AG04449 (cell line): ENCODE measurements at regions not wholly inside any gene's neighbourhood (a gene's known extent, or its start where the extent isn't known, plus 50 kb on each side); places are given as distances from the start of the nearest gene placed in this dataset.

Experiments used
- CTCF ChIA-PET: fragments of 350-600 bp; formaldehyde crosslinking; extraction: SDS; loops from one replicate; lab custom pipeline; 2021; ENCODE audit warnings: antibody characterized with exemption; lab: Yijun Ruan, JAX
- POLR2A ChIA-PET: fragments of 400-600, 350-600 bp; formaldehyde crosslinking; extraction: SDS; loops from one replicate; lab custom pipeline; 2020; ENCODE audit warnings: antibody characterized with exemption, inconsistent platforms; lab: Yijun Ruan, JAX
- DNase-seq: peaks from one replicate; pipeline ENCODE4 v3.0.0-alpha.2; 2010; ENCODE audit warnings: low read depth, low spot score
- H3K4me3 ChIP-seq: 2 replicates; pipeline ENCODE4 v1.5.1; 2011; ENCODE audit warnings: low read depth, mild to moderate bottlenecking, control low read depth, low read length
- CTCF ChIP-seq: IDR thresholded peaks from one replicate; pipeline ENCODE4 v1.5.1; 2011; ENCODE audit warnings: mild to moderate bottlenecking, moderate library complexity, low read length, control low read depth, inconsistent platforms; ENCODE audit not compliant: insufficient read depth; ENCODE audit errors: missing control alignments

DNA sequence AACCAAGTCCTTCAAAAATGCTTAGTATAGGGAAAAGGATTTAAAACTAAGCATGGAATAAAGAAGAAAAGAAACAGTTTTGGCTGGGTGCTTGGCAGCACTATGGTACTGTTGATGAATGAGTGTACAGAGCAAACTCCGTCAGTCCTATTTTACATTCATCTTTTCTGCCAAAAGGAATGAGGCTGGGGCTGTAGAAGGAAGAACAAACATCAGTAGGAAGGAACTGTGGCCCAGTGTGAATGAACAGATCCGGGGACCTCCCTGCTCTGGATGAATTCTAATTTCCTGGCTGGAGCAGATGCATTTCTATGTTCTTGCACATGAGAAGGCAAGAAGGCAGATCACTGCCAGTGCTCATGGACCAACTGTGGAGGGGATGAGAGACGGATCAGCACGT is 474.0 kb upstream of the MEIS1 start:
- CTCF ChIA-PET: interaction anchor here (0.6 kb wide), 1 partner anchor 13 kb away, joined by 3 read pairs; no protein-coding TSS in a partner anchor
- TF ChIP-seq CTCF: no peak
- no peak overlapping the region for H3K4me3 ChIP-seq
- DNase-seq: no peak
- POLR2A ChIA-PET: no interaction called here

DNA sequence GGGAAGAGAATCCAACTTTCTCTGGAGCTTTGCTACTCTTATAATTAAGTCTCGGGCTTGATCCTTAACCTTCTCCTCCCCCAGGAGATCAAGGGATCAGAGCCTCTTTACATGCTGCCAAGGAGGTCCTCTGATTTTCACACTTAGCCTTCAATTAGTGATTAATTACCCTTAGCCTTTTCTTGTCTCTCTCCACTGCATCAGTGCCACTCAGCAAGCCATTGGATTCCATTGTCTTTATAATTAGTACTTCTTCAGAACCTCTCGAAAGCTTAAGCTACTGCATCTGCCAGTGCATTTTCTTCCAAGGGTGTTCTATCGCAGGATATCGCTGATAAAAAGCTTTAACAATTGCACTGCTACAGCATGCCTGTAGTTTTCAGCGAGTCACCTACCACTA is 477.0 kb upstream of the MEIS1 start:
- CTCF ChIA-PET: no interaction called here
- POLR2A ChIA-PET: no interaction called here
- no peak for DNase-seq
- no peak overlapping the region for H3K4me3 ChIP-seq
- no peak for TF ChIP-seq CTCF

GRCh38 chr2:65957454-65957853 is 477.5 kb upstream of the MEIS1 start:
- POLR2A ChIA-PET: no interaction called here
- CTCF ChIA-PET: no interaction called here
- no peak overlapping the region for H3K4me3 ChIP-seq
- TF ChIP-seq CTCF: no peak
- DNase-seq: no peak

- DNase-seq: no peak
- POLR2A ChIA-PET: no interaction called here
- CTCF ChIA-PET: no interaction called here
Measured at GRCh38 chr2:65955259-65955658, 479.7 kb upstream of the MEIS1 start.

DNA sequence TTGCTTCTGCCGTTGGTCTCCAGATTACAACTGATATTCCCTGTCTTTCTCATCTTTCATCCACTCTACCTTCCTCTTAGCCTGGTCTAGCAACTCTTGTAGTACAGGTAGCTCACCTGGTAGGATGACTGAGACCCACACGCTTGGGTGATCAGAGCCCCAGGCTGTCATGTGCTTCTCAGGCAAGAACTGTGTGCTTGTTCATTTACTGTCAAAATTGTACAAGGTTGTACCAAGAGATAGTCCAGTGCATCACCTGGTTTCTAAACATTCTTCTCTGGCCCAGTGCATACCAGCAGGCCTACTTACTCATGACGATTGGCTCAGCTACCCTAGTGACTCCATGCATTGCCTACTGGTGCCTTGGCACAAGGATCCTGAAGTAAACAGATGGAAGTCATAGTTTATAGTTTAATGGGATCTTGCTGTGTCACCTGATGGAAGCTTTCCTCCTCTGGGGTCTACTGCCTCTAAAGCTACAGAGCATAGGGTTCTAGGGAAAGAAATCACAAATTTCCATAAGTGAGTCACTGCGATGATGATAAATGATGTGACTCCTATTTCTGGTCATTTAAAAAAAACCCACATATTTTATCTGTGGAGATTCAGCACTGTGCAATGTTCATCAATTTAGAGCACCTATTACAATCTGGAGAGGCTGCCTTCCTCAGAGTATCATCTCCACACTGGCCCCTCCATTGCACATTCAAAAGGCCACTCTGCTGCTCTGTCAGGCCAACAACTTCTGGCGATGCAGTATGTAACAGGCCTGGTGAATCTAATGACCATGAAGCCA is 481.8 kb upstream of the MEIS1 start:
- POLR2A ChIA-PET: no interaction called here
- CTCF ChIA-PET: no interaction called here
- no peak for DNase-seq
- H3K4me3 ChIP-seq: no peak overlapping the region
- TF ChIP-seq CTCF: no peak

More at GRCh38 chr2:65955259-65955658, 479.7 kb upstream of the MEIS1 start:
- H3K4me3 ChIP-seq: no peak overlapping the region
- TF ChIP-seq CTCF: no peak

- no peak for TF ChIP-seq CTCF
- POLR2A ChIA-PET: interaction anchor here (0.5 kb wide), 1 partner anchor 474 kb away, joined by 4 read pairs; no protein-coding TSS in a partner anchor
- no peak overlapping the region for H3K4me3 ChIP-seq
- no peak for DNase-seq
- CTCF ChIA-PET: no interaction called here
Measured at GRCh38 chr2:65944213-65944612, 490.7 kb upstream of the MEIS1 start.
